OCI-LY1 (cell line): ENCODE measurements at regions not wholly inside any gene's neighbourhood (a gene's known extent, or its start where the extent isn't known, plus 50 kb on each side); places are given as distances from the start of the nearest gene placed in this dataset.

ENCODE experiments used
- H2AFZ ChIP-seq: fragments of 200-600 bp; sonication (generic), shearing (Covaris generic); 2 replicates; pipeline ENCODE4 v1.6.0; 2014; ENCODE audit warnings: antibody characterized with exemption, mild to moderate bottlenecking, low read length
- H3F3A ChIP-seq: fragments of 200-600 bp; sonication (generic), shearing (Covaris generic); 2 replicates; pipeline ENCODE4 v1.6.0; 2014; ENCODE audit warnings: mild to moderate bottlenecking, antibody characterized with exemption, low read length, moderate library complexity; ENCODE audit not compliant: insufficient read depth
- H3K27ac ChIP-seq: fragments of 200-600 bp; sonication (generic); 2 replicates; pipeline ENCODE4 v1.5.1; 2014; ENCODE audit warnings: low read length, mixed run types, mild to moderate bottlenecking, low read depth; ENCODE audit not compliant: poor library complexity, severe bottlenecking
- H3K27me3 ChIP-seq: fragments of 200-600 bp; sonication (generic); 2 replicates; pipeline ENCODE4 v1.6.0; 2014; ENCODE audit warnings: antibody characterized with exemption, mild to moderate bottlenecking, low read length, moderate library complexity; ENCODE audit not compliant: insufficient read depth
- H3K36me3 ChIP-seq: fragments of 200-600 bp; sonication (generic); 2 replicates; pipeline ENCODE4 v1.6.1; 2014; ENCODE audit warnings: mild to moderate bottlenecking, antibody characterized with exemption, low read length, moderate library complexity, mixed read lengths; ENCODE audit not compliant: insufficient read depth
- H3K4me1 ChIP-seq: fragments of 200-600 bp; sonication (generic); 2 replicates; pipeline ENCODE4 v1.5.1; 2014; ENCODE audit warnings: mild to moderate bottlenecking, low read length, moderate library complexity; ENCODE audit not compliant: insufficient read depth, severe bottlenecking
- H3K4me2 ChIP-seq: fragments of 200-600 bp; sonication (generic), shearing (Covaris generic); 2 replicates; pipeline ENCODE4 v1.6.1; 2014; ENCODE audit warnings: low read length
- H3K4me3 ChIP-seq: fragments of 200-600 bp; sonication (generic); 2 replicates; pipeline ENCODE4 v1.5.1; 2014; ENCODE audit warnings: low read length, low read depth, mild to moderate bottlenecking, mixed read lengths; ENCODE audit not compliant: poor library complexity, severe bottlenecking
- H3K79me2 ChIP-seq: fragments of 200-600 bp; shearing (Covaris generic); 2 replicates; pipeline ENCODE4 v1.6.1; 2016; ENCODE audit warnings: mixed run types, low read length, mixed read lengths; ENCODE audit not compliant: insufficient read depth
- H3K9ac ChIP-seq: fragments of 200-600 bp; sonication (generic), shearing (Covaris generic); 2 replicates; pipeline ENCODE4 v1.6.1; 2014; ENCODE audit warnings: mild to moderate bottlenecking, low read length, mixed read lengths
- H3K9me2 ChIP-seq: fragments of 200-600 bp; sonication (generic), shearing (Covaris generic); 2 replicates; pipeline ENCODE4 v1.6.1; 2014; ENCODE audit warnings: low read depth, mild to moderate bottlenecking, low read length, mixed read lengths
- H3K9me3 ChIP-seq: fragments of 200-600 bp; shearing (Covaris generic); 2 replicates; pipeline ENCODE4 v1.6.1; 2014; ENCODE audit warnings: low read length, mixed read lengths
- H4K20me1 ChIP-seq: fragments of 200-600 bp; sonication (generic), shearing (Covaris generic); 2 replicates; pipeline ENCODE4 v1.6.0; 2016; ENCODE audit warnings: mild to moderate bottlenecking, low read length; ENCODE audit not compliant: insufficient read depth
- CTCF ChIP-seq: fragments of 200-600 bp; sonication (generic), shearing (Covaris generic); IDR thresholded peaks from 2 replicates; pipeline ENCODE4 v1.5.1; 2017; ENCODE audit warnings: mild to moderate bottlenecking, antibody characterized with exemption, low read length, moderate library complexity, mixed read lengths
- EZH2 ChIP-seq: fragments of 200-600 bp; sonication (generic), shearing (Covaris generic); IDR thresholded peaks from 2 replicates; pipeline ENCODE4 v1.8.0; 2017; ENCODE audit warnings: borderline replicate concordance, mixed run types, mild to moderate bottlenecking, antibody characterized with exemption, low read length, moderate library complexity, mixed read lengths

- Histone ChIP-seq H3K4me3 (no peak overlapping the region), H2AFZ (no peak overlapping the region), H3K4me1 (no peaks in the 10 kb centered on the region), H3K9me2 (no peaks in the 10 kb centered on the region), H4K20me1 (no peaks in the 10 kb centered on the region), H3K4me2 (no peak overlapping the region), H3K9ac (no peak overlapping the region), H3K79me2 (no peaks in the 10 kb centered on the region), H3K27ac (no peak overlapping the region), H3F3A (no peaks in the 10 kb centered on the region), H3K36me3 (no peaks in the 10 kb centered on the region), H3K27me3 (no peaks in the 10 kb centered on the region), H3K9me3 (no peaks in the 10 kb centered on the region)
- TF ChIP-seq EZH2 (no peak), CTCF (no peak)
Measured at GRCh38 chr3:26293329-26293844, 329.2 kb upstream of the LRRC3B start.

GRCh38 chr3:26307192-26307591, 315.4 kb upstream of the LRRC3B start:
- H3K4me1 ChIP-seq = no peaks in the 10 kb centered on the region
- H3K36me3 ChIP-seq = no peaks in the 10 kb centered on the region
- H3F3A ChIP-seq = no peaks in the 10 kb centered on the region
- H3K9ac ChIP-seq = no peak overlapping the region
- no peaks in the 10 kb centered on the region for H4K20me1 ChIP-seq
- TF ChIP-seq EZH2 (no peak), CTCF (no peak)
- no peak overlapping the region for H3K27ac ChIP-seq
- H3K4me3 ChIP-seq = no peak overlapping the region
- H3K4me2 ChIP-seq = no peak overlapping the region
- no peaks in the 10 kb centered on the region for H3K9me3 ChIP-seq
- no peaks in the 10 kb centered on the region for H3K79me2 ChIP-seq
- no peak overlapping the region for H2AFZ ChIP-seq
- H3K9me2 ChIP-seq = no peaks in the 10 kb centered on the region
- no peaks in the 10 kb centered on the region for H3K27me3 ChIP-seq

- no peaks in the 10 kb centered on the region for H3K9me3 ChIP-seq
- TF ChIP-seq CTCF (no peak), EZH2 (no peak)
- no peak overlapping the region for H2AFZ ChIP-seq
- H3K4me1 ChIP-seq = no peaks in the 10 kb centered on the region
- H3K4me2 ChIP-seq = no peak overlapping the region
- H3K4me3 ChIP-seq = no peak overlapping the region
- H3K9me2 ChIP-seq = no peaks in the 10 kb centered on the region
- H3K27ac ChIP-seq = no peak overlapping the region
- no peak overlapping the region for H3K9ac ChIP-seq
- H3K36me3 ChIP-seq = no peaks in the 10 kb centered on the region
- no peaks in the 10 kb centered on the region for H3K79me2 ChIP-seq
- no peaks in the 10 kb centered on the region for H4K20me1 ChIP-seq
- H3K27me3 ChIP-seq = no peaks in the 10 kb centered on the region
- no peaks in the 10 kb centered on the region for H3F3A ChIP-seq
Measured at GRCh38 chr3:26307787-26308186, 314.8 kb upstream of the LRRC3B start.
